Skeletal muscle satellite cell (primary cell): ENCODE measurements at regions not wholly inside any gene's neighbourhood (a gene's known extent, or its start where the extent isn't known, plus 50 kb on each side); places are given as distances from the start of the nearest gene placed in this dataset.
"Not testable (repeated sequence)": the region's sequence is repeated elsewhere in the genome, so short reads cannot be mapped to it uniquely, and the experiment has no call there.

ENCODE experiments used
- H3K27me3 ChIP-seq: 2 replicates; pipeline ENCODE4 v1.7.0; 2013; ENCODE audit warnings: low read length; ENCODE audit not compliant: control insufficient read depth, insufficient read depth
- H3K36me3 ChIP-seq: 2 replicates; pipeline ENCODE4 v1.7.0; 2013; ENCODE audit warnings: mild to moderate bottlenecking, control low read depth, low read length; ENCODE audit not compliant: insufficient read depth
- H3K4me1 ChIP-seq: 2 replicates; pipeline ENCODE4 v1.7.0; 2013; ENCODE audit warnings: low read length; ENCODE audit not compliant: control insufficient read depth, insufficient read depth
- H3K4me2 ChIP-seq: 2 replicates; pipeline ENCODE4 v1.7.0; 2013; ENCODE audit warnings: mild to moderate bottlenecking, low read length
- H3K4me3 ChIP-seq: 2 replicates; pipeline ENCODE4 v1.7.0; 2013; ENCODE audit warnings: low read length
- H3K9ac ChIP-seq: 2 replicates; pipeline ENCODE4 v1.7.0; 2013; ENCODE audit warnings: mild to moderate bottlenecking, low read depth, low read length, moderate library complexity
- H3K9me3 ChIP-seq: replicated peaks from 2 replicates; pipeline ENCODE4 v1.7.0; 2013; ENCODE audit warnings: mild to moderate bottlenecking, control low read depth, low read length

DNA sequence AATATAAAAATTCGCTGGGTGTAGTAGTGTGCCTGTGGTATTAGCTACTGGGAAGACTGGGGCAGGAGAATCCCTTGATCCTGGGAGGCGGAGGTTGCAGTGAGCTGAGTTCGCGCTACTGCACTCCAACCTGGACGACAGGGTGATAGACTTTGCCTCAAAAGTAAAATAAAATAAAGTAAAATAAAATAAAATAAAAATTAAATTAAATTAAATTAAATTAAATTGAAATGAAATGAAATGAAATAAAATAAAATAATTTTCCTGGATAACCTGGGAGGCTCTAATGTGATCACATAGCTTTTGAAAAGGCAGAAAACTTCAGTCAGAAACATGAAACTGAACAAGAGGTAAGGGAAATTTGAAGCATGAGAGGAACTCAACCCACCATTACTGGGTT lies 818.4 kb upstream of the ATXN7L3B start:
- Histone ChIP-seq H3K4me2 (no peak overlapping the region), H3K4me3 (no peak overlapping the region), H3K9me3 (no peaks in the 10 kb centered on the region), H3K4me1 (no peaks in the 10 kb centered on the region), H3K36me3 (no peaks in the 10 kb centered on the region), H3K9ac (no peak overlapping the region), H3K27me3 (no peaks in the 10 kb centered on the region)

DNA sequence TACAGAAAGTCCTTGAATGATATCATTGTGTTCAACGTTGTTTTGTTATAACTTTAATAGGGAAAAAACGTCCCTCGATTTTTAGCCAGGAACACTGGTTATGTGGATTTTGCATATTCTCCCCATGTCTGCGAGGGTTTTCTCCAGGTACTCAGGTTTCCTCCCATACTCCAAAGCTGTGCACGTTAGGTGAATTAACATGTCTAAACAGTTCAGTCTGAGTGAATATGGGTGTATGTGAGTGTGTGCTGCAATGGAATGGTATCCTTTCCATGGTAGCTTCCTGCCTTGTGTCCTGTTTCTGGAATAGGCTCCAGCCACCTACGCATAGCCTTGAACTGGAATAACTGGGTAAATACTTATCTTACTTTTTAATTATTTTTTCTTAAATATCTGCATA lies 810.8 kb upstream of the ATXN7L3B start:
- Histone ChIP-seq H3K4me1 (no peaks in the 10 kb centered on the region), H3K9me3 (no peaks in the 10 kb centered on the region), H3K4me3 (no peak overlapping the region), H3K9ac (no peak overlapping the region), H3K27me3 (no peaks in the 10 kb centered on the region), H3K4me2 (no peak overlapping the region), H3K36me3 (no peaks in the 10 kb centered on the region)

DNA sequence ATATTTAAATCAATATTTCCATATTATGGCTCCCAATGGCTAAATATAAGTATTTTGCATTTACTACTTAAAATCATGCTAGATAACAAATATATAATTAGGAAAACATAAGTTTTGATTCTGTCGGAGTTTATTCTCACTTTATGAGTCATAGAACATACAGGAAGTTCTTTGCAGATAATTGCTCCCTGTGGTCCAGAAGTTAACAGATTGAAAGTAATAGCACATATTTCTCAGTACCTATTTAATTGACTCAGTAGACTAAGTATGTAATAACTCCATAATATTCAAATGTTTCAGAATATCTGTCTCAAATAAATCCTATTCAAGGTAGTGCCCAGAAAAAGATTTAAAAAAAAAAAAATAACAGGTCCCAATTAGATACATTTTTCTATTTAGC lies 806.0 kb upstream of the ATXN7L3B start:
- Histone ChIP-seq H3K4me2 (no peak overlapping the region), H3K36me3 (no peaks in the 10 kb centered on the region), H3K4me1 (no peaks in the 10 kb centered on the region), H3K9ac (no peak overlapping the region), H3K9me3 (no peaks in the 10 kb centered on the region), H3K4me3 (no peak overlapping the region), H3K27me3 (no peaks in the 10 kb centered on the region)

DNA sequence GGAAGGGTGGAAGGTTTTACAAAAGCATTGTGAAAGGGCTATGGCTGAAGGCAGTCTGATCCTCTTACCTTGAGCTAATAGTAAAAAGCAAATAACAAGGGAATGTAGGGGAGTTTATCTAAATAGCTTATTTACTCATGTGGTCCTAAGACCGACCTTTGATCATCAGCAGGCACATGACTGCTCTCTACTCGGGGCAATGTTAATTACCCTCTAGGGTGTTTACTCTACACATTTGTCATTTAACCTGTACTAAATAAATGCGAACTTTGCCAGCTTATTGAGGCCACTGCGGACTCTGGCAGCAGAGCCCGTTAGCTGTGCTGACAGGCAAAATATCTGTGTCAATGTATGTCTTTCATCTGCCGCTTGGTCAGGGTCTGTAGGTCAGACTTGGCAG lies 768.3 kb upstream of the ATXN7L3B start:
- Histone ChIP-seq H3K4me1 (no peaks in the 10 kb centered on the region), H3K9me3 (no peaks in the 10 kb centered on the region), H3K27me3 (no peaks in the 10 kb centered on the region), H3K9ac (no peak overlapping the region), H3K36me3 (no peaks in the 10 kb centered on the region), H3K4me3 (no peak overlapping the region), H3K4me2 (no peak overlapping the region)

DNA sequence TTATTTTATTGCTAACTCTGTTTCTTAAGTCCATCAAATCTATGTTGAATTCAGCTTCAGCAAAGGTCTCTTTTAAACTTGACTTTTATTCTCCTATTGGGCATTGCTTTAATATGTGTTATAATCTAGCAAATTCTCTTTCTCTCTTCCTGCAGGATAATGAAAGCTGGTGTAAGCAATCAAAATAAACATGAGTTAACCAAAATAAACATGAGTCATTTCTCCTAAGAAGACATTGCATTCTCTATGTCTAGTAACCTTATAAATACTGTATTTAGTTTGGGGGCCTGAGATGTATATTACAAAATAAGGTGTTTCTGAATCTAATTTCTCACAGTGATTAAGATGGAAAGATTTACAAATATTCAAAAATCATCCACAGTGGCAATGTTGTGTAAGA lies 739.1 kb upstream of the ATXN7L3B start:
- Histone ChIP-seq H3K27me3 (no peaks in the 10 kb centered on the region), H3K9ac (no peak overlapping the region), H3K4me3 (no peak overlapping the region), H3K36me3 (no peaks in the 10 kb centered on the region), H3K4me1 (no peaks in the 10 kb centered on the region), H3K9me3 (no peaks in the 10 kb centered on the region), H3K4me2 (no peak overlapping the region)

DNA sequence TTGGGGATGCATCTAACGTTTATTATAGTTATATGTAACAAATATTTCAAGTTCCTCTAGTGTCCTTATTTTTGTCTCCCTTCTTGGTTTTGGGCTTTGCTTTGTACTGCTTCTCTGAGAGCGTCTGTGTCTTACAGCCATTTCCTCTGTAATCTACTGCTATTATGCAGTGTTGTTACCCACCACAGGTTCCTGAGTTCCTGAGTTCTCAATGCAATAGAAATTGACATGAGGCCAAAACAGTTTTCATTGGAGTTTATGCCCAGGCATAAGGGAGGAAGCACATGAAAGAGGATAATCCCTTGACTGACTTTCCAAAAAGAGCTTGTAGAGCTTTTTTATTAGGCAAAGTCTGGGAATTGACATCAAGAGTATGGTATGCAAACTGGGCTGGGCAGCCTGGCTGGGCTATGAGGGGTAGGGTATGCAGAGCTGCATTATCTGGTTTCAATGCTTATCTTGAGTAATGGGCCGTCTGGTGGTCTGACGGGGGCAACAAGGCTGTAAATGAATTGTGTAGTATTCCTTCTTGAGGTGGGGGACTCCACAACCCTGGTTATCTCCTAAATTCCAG lies 722.5 kb upstream of the ATXN7L3B start:
- H3K4me1 ChIP-seq = no peaks in the 10 kb centered on the region
- H3K9me3 ChIP-seq = no peaks in the 10 kb centered on the region
- H3K27me3 ChIP-seq = no peaks in the 10 kb centered on the region
- H3K36me3 ChIP-seq = no peaks in the 10 kb centered on the region
- H3K4me3 ChIP-seq = no peak overlapping the region
- no peak overlapping the region for H3K4me2 ChIP-seq
- H3K9ac ChIP-seq = no peak overlapping the region

DNA sequence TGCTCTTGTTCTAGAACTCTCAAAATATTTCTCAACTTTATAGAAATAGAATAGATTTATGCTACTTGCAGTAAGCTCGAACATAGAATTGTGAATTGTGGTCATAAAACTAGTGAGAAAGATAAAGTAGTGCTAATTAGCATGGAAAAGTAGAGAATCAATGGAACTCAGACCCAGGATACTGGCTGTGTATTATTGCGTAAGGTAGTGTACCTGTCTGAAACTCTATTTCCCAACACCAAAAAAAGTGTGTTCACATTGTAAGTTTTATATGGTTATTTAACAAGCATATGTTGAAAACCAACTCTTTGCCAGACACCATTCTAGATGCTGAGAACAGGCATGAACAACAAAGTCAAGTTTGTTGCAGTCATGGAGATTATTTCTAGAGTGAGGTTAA lies 720.5 kb upstream of the ATXN7L3B start:
- H3K9ac ChIP-seq = no peak overlapping the region
- H3K4me3 ChIP-seq = no peak overlapping the region
- H3K36me3 ChIP-seq = no peaks in the 10 kb centered on the region
- H3K27me3 ChIP-seq = no peaks in the 10 kb centered on the region
- no peaks in the 10 kb centered on the region for H3K4me1 ChIP-seq
- H3K9me3 ChIP-seq = no peaks in the 10 kb centered on the region
- no peak overlapping the region for H3K4me2 ChIP-seq

DNA sequence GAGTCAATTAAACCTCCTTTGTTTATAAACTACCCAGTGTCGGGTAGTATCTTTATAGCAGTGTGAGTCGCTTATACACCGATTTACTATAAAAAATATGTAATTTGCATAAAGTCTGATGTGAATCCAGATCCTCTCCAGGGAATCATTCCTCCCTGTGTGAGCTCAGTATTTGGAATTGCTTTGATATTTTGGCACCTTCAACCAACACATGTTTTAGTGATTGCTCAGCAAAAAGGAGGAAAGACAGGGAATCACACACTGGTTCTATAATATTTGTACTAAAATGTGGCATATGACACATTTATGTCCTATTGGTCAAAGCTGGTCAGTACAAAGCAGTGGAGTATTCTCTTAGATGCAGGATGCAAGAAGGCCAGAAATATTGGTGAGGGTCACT lies 703.9 kb upstream of the ATXN7L3B start:
- Histone ChIP-seq H3K9ac (no peak overlapping the region), H3K9me3 (no peaks in the 10 kb centered on the region), H3K4me3 (no peak overlapping the region), H3K4me1 (no peaks in the 10 kb centered on the region), H3K4me2 (no peak overlapping the region), H3K27me3 (no peaks in the 10 kb centered on the region), H3K36me3 (no peaks in the 10 kb centered on the region)

DNA sequence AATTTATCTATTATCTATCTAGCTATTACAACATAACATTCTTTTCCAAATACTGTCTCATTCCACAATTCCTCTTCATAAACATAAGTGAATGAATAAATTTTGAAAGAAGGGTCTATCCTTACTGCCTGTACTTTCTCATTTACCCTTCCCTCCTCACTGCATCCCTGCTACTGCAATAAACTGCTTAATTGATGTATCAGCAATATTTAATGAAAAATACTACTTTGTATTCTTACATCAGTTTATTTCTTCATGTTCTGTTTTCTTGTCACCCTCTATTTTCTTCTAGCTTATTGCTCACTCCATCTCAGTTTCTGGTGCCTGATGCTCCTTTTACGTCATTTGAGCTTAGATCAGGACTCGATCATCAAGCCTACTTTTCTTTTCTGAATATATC lies 695.7 kb upstream of the ATXN7L3B start:
- no peaks in the 10 kb centered on the region for H3K9me3 ChIP-seq
- no peaks in the 10 kb centered on the region for H3K36me3 ChIP-seq
- no peaks in the 10 kb centered on the region for H3K27me3 ChIP-seq
- H3K4me1 ChIP-seq = no peaks in the 10 kb centered on the region
- no peak overlapping the region for H3K9ac ChIP-seq
- no peak overlapping the region for H3K4me3 ChIP-seq
- H3K4me2 ChIP-seq = no peak overlapping the region

DNA sequence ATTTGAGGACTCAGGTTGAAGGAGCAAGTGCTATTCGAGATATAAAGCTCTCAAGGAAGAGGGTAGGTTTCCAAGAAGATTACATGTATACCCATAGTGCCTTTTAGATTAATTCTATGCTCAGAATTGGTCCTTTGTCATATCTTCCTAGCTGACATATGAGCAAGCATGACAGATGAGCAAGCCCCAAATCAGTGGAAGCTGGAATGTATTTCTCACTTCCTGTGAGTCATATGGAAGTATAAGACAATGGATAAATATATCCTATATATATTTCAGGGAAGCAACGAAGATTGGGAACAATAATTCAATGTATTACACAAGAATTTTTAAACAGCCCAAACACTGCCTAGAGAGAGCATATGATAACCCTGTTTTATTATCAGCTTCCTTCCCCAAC lies 674.1 kb upstream of the ATXN7L3B start:
- Histone ChIP-seq H3K9me3 (no peaks in the 10 kb centered on the region), H3K27me3 (no peaks in the 10 kb centered on the region), H3K4me2 (peak overlapping the region; percentile 20), H3K9ac (no peak overlapping the region), H3K36me3 (no peaks in the 10 kb centered on the region), H3K4me1 (peaks cover 19% of the 10 kb centered on the region), H3K4me3 (no peak overlapping the region)

DNA sequence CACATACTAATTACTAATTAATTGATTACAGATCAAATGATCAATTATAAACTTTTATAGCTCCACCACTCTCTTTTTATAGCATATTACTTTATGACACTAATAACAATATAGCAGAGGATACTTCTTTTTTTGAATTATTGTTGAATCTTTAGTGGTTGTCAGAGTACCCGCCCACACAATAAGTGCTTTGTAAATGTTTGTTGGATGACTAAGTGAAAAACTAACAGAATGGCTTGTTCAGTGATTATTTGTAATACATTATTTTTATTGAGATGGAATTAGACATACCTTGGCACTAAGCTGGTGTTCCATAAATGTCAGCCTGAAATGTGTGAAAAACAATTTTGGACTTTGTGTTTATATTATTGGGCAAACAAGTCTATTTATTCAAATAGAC lies 670.5 kb upstream of the ATXN7L3B start:
- no peaks in the 10 kb centered on the region for H3K9me3 ChIP-seq
- H3K9ac ChIP-seq = no peak overlapping the region
- H3K4me3 ChIP-seq = no peak overlapping the region
- H3K4me1 ChIP-seq = peaks cover 19% of the 10 kb centered on the region
- H3K4me2 ChIP-seq = no peak overlapping the region
- no peaks in the 10 kb centered on the region for H3K36me3 ChIP-seq
- no peaks in the 10 kb centered on the region for H3K27me3 ChIP-seq

DNA sequence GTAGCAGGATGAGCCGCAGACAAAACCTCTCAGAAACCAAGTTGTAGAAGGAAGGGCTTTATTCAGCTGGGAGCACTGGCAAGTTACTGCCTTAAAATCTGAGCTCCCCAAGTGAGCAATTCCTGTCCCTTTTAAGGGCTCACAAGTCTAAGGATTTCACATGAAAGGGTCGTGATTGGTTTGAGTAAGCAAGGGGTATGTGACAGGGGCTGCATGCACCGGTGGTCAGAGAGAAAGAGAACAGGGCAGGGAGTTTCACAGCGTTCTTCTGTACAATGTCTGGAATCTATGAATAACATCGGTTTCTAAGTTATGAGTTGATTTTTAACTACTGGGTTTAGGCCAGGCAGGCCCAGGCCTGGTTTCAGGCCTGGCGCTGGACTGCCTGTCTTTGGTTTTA lies 660.3 kb upstream of the ATXN7L3B start:
- not testable (repeated sequence) for H3K4me2 ChIP-seq, H3K4me1 ChIP-seq, H3K4me3 ChIP-seq, H3K27me3 ChIP-seq, H3K9me3 ChIP-seq, H3K9ac ChIP-seq, H3K36me3 ChIP-seq
